Myocyte (in vitro differentiated cells): ENCODE measurements at regions not wholly inside any gene's neighbourhood (a gene's known extent, or its start where the extent isn't known, plus 50 kb on each side); places are given as distances from the start of the nearest gene placed in this dataset.

ENCODE experiments used
- DNase-seq: peaks from one replicate; pipeline ENCODE4 v3.0.0-alpha.2; 2012; ENCODE audit warnings: low read depth

DNA sequence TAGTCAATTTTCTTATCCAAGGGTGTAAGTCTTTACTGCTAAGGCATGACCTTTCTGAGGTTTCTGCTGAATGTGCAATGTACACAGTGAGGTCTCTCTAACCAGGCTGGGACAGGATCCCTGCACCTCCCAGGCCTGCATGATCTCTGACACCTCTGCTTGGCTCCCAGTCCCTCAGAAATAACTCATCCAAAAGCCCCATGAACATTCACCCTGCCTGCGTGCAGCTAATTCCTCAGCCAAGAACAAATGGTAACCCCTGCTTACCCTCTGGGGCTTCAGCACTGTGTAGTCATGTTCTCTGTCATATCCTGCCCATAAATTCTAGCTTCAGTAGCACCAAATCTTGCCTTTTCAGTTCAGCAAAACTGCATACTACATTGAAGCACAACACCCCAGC is 1146.3 kb upstream of the MIR17HG start:
- DNase-seq, result no peak

DNA sequence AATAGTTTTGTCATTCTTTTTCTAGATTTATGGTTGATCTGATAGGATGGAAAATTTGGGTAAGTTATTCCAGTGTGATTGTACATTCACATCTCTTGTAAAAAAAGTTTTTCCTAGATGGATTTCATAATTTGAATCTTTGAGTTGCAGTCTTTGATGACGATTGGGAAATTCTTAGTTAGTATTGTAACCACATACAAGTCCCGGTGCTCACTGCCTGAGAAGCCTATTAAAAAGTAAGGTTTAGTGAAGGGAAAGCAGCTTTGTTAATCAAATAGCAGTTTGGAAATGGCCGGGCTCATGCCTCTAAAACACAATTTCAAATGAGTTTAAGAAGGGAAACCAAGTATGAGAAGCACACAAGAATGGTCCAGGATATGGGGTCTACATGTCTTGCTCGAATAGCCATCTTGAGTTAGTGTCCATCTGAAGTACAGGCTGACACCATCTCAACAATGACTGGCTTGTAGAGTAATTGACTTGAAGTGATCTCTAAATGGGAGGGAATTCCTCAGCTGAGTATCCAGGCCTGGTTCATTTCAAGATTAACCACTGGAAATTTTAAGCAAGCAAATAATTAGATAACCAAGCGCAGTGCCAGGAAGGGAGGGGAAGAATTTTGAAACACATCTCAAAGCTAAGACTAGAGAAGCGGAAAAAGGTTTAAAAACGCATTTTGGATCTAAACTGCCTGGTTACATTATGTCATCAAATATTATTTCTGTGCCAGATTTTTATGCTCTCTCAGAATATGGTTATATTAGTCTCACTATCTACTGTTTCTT is 1145.6 kb upstream of the MIR17HG start:
- no peak for DNase-seq

GRCh38 chr13:90205081-90205480 is 1142.4 kb upstream of the MIR17HG start:
- no peak for DNase-seq

- no peak for DNase-seq
These were observed 1141.6 kb upstream of the MIR17HG start for GRCh38 chr13:90205911-90206310.

DNA sequence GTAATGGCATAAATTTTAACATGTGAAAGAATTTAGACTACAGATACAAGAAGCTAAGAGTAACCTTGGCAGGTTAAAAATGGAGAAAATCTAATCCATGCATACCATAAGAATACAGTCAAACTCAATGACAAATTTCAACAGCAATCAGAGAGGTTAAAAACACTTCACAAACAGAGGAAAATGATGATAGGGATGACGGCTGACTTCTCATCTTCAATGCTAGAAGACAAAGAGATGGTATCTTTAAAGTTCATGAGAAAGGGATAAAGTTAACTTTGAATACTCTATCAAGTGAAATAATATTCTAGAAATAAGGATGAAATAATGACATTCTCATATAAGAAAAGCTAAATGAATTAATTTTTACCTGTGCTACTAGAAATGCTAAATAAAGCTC is 1130.2 kb upstream of the MIR17HG start:
- DNase-seq, result no peak

GRCh38 chr13:90222758-90223157 is 1124.7 kb upstream of the MIR17HG start:
- DNase-seq, result no peak

DNA sequence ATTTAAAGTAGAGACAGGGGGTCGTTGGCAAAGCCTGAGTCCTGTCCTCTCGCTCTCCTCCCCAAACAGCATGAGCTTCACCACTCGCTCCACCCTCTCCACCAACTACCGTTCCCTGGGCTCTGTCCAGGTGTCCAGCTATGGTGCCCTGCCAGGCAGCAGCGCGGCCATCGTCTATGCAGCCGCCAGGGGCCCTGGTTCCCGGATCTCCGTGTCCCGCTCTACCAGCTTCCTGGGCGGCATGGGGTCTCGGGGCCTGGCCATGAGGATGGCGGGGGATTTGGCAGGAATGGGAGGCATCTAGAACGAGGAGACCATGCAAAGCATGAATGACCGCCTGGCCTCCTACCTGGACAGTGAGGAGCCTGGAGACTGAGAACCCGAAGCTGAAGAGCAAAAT is 1117.2 kb upstream of the MIR17HG start:
- DNase-seq, result no peak

DNA sequence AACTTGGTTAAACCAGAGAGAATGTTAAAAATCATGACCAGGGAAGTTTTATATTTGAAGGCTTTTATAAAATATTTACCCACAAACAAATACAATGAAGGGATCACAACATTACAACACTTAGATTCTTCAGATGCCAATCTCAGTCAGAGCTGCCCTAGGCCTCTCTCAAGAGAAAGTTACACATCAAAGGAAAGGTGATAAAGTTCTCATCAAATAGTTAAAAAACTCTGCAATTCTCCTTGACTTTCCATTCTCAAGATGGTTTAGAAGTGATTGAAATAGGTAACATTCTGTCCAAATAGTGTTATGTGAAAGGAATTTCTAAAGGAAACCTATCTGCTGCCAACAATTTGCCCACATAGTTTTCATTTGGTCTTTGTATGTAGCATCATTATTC is 1115.2 kb upstream of the MIR17HG start:
- no peak for DNase-seq

GRCh38 chr13:90233933-90234672 is 1113.4 kb upstream of the MIR17HG start:
- peak; percentile 6 for DNase-seq

DNA sequence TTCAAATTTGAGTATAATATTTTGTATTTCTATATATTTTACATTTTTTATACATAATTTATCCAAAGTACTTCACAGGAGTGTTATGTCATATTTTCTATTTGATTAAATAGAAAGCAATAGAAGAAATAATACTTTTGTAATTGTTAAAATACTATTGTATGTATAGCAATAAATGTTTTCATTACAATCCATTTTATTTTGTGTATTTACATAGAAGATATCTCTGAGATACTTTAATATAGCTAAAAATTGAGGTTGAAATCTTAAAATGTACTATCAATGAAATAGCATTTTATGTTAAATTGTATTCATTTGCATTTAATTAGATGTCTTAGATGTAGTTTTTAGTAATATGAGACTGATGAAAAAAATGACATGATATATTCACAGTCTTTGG is 1109.6 kb upstream of the MIR17HG start:
- no peak for DNase-seq

DNA sequence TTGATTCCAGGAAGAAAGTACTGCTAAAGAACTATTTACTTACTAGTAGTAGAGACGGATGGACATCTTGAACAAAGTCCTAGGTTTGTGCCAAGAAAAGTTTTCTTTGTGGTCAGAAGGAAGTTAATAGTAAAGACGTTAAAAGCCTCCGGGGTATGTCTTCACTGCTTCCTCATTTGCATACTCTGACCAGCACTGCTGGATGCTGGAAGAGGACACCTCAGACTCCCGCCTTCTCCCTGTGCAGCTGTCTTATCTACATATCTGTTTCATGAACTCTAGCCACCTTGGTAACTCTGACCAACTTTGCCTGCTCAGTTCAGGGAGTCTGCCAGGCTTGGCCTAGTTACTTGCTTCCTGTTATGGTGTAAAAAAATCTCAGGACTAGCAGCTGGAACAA is 1109.1 kb upstream of the MIR17HG start:
- peak; percentile 61 for DNase-seq

- no peak for DNase-seq
These were observed 1108.4 kb upstream of the MIR17HG start for GRCh38 chr13:90239130-90239529.

GRCh38 chr13:90246005-90246404 is 1101.5 kb upstream of the MIR17HG start:
- DNase-seq, result no peak

- no peak for DNase-seq
These were observed 1100.7 kb upstream of the MIR17HG start for GRCh38 chr13:90246687-90247345.

GRCh38 chr13:90253806-90254205 is 1093.7 kb upstream of the MIR17HG start:
- DNase-seq, result no peak

- DNase-seq, result no peak
These were observed 1093.0 kb upstream of the MIR17HG start for GRCh38 chr13:90254437-90254836.

DNA sequence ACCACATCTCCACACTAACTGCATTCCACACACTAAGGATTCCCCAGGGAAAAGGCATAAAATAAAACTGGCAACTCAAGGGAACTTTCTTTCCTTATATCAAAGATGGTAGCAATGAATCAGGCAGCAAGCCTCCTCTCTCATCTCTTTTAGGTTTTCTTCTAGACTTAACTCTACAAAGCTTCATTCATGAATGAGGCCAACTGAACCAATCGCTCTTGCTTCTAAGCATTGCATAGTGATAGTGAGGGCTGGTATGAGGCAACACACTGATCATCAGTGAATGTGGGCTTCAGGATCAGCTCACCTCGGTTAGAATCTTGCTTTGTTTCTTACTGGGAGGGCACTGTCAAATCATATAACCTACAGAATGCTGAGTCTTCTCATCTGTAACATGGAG is 1090.7 kb upstream of the MIR17HG start:
- no peak for DNase-seq

- DNase-seq, result no peak
These were observed 1089.4 kb upstream of the MIR17HG start for GRCh38 chr13:90258129-90258528.

- DNase-seq, result no peak
These were observed 1086.1 kb upstream of the MIR17HG start for GRCh38 chr13:90261343-90261742.

- DNase-seq, result no peak
These were observed 1077.3 kb upstream of the MIR17HG start for GRCh38 chr13:90270226-90270625.

GRCh38 chr13:90272356-90272755 is 1075.1 kb upstream of the MIR17HG start:
- DNase-seq, result peak; percentile 63

DNA sequence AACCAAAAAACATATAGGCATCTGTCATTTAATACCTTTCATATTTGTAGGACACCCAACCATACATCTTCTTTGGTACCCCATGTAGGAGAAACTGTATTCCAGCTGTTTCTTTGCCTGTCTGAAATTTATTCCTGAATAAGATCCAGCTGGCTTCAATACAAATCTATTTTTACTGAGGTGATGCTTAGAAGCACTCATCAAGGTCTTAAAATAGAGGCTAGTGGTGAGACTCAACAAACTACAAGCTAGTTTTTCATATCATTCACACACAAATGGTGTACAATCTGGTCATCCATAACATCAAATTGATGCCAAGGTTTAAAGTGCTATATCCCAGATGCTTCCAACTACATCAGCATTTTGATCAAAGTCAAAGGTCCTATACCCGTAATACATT is 1071.3 kb upstream of the MIR17HG start:
- peak; percentile 60 for DNase-seq
